Liver (tissue), 3 donors: ENCODE measurements at regions not wholly inside any gene's neighbourhood (a gene's known extent, or its start where the extent isn't known, plus 50 kb on each side); places are given as distances from the start of the nearest gene placed in this dataset.

Experiments used
- HNF4G ChIP-seq: IDR thresholded peaks from 2 replicates; pipeline ENCODE4 v1.6.1; 2016; ENCODE audit warnings: antibody characterized with exemption
- SP1 ChIP-seq: IDR thresholded peaks from 2 replicates; pipeline ENCODE4 v1.6.1; 2018; ENCODE audit warnings: antibody characterized with exemption, mild to moderate bottlenecking
- TAF1 ChIP-seq: conservative IDR thresholded peaks from 2 replicates; pipeline ENCODE4 v1.6.1; 2016; ENCODE audit warnings: antibody characterized with exemption, mild to moderate bottlenecking
- YY1 ChIP-seq: IDR thresholded peaks from 2 replicates; pipeline ENCODE4 v1.6.1; 2016; ENCODE audit warnings: antibody characterized with exemption, mild to moderate bottlenecking
- TF ChIP-seq, protein P1 (sequence below): fragments of 150-350 bp; IDR thresholded peaks from 2 replicates; pipeline ENCODE4 v1.5.1; 2017; ENCODE audit warnings: improper control_type of control experiment, low read depth, low read length; ENCODE audit not compliant: missing input control
- TF ChIP-seq, protein P2 (sequence below): IDR thresholded peaks from 2 replicates; pipeline ENCODE4 v1.6.1; 2016; ENCODE audit warnings: antibody characterized with exemption
- donor health status: healthy.
- donor health status: healthy.

DNA sequence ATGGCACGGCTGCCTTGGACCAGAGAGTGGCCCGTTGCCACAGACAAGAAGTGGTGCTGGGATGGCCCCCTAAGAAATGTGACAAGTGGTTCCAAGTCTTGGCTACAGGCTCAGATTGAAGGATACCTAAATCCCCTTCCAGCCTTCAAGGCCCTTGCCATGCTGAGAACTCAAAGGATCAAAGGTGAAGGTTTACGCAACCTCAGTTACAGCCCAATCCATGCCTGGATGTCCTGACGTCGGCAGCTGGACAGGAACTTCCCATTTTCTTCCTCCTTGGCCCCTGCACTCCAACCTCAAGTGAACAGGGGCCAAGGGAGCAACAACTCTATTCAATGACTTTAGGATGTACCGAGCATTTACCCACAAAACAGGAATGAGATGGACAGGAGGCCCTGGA lies 95.4 kb downstream of the DHCR7 start:
- TF ChIP-seq, protein P1, sequence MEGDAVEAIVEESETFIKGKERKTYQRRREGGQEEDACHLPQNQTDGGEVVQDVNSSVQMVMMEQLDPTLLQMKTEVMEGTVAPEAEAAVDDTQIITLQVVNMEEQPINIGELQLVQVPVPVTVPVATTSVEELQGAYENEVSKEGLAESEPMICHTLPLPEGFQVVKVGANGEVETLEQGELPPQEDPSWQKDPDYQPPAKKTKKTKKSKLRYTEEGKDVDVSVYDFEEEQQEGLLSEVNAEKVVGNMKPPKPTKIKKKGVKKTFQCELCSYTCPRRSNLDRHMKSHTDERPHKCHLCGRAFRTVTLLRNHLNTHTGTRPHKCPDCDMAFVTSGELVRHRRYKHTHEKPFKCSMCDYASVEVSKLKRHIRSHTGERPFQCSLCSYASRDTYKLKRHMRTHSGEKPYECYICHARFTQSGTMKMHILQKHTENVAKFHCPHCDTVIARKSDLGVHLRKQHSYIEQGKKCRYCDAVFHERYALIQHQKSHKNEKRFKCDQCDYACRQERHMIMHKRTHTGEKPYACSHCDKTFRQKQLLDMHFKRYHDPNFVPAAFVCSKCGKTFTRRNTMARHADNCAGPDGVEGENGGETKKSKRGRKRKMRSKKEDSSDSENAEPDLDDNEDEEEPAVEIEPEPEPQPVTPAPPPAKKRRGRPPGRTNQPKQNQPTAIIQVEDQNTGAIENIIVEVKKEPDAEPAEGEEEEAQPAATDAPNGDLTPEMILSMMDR: no peak
- TF ChIP-seq, protein P2, sequence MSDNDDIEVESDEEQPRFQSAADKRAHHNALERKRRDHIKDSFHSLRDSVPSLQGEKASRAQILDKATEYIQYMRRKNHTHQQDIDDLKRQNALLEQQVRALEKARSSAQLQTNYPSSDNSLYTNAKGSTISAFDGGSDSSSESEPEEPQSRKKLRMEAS: no peak
- TF ChIP-seq TAF1 (no peak), YY1 (no peak), SP1 (no peak), HNF4G (no peak)
